GM18498 (cell line): ENCODE measurements at regions not wholly inside any gene's neighbourhood (a gene's known extent, or its start where the extent isn't known, plus 50 kb on each side); places are given as distances from the start of the nearest gene placed in this dataset.

Experiments
- ATAC-seq: cut with Tn5 transposase; IDR thresholded peaks from one replicate; pipeline ENCODE4 v1.9.1; 2021; ENCODE audit warnings: mild to moderate bottlenecking, moderate library complexity; ENCODE audit not compliant: unreplicated experiment

- ATAC-seq, result no peak
Measured at GRCh38 chr19:28402701-28403290, 810.2 kb downstream of the UQCRFS1 start.

- no peak for ATAC-seq
Measured at GRCh38 chr19:28401739-28402424, 811.1 kb downstream of the UQCRFS1 start.

DNA sequence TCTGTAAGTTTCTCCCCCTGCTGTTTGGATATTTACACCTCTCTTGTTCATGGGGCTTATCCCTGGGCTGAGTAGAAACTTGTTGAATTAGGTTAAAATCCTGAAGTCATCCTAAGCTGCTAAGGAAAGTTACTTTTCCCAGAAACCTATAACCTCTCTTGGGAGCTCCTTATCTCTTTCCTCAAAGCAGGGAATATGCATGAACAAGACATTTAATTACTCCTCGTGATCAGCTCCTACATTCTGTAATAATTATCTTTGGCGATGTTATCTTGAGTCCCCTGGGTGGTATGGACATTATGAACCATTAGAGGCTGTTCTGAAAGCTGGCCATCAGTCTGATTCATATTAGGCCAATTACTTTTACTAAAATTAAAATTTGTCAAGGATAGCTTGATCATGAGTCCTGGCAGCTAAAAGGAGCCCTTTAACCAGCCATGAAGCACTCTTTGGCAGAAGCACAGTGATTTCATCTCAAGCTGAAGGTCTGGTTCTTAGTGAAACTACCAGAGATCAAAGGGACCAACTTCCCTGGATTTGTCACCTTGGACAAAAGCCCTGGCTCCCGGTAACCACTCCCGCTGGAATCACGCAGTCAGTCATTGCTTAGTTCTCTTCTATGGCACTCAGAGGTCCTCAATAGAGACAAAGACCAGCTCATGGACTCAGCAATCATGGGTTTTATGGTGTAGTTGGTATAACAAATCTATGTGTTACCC lies 811.8 kb downstream of the UQCRFS1 start:
- no peak for ATAC-seq

GRCh38 chr19:28399187-28399586 lies 813.8 kb downstream of the UQCRFS1 start:
- ATAC-seq, result no peak

- no peak for ATAC-seq
Measured at GRCh38 chr19:28397800-28398199, 815.2 kb downstream of the UQCRFS1 start.

- no peak for ATAC-seq
Measured at GRCh38 chr19:28397306-28397705, 815.6 kb downstream of the UQCRFS1 start.

GRCh38 chr19:28396287-28396831 lies 816.6 kb downstream of the UQCRFS1 start:
- no peak for ATAC-seq

GRCh38 chr19:28394725-28395124 lies 818.2 kb downstream of the UQCRFS1 start:
- no peak for ATAC-seq

- ATAC-seq, result no peak
Measured at GRCh38 chr19:28393574-28394336, 819.2 kb downstream of the UQCRFS1 start.

DNA sequence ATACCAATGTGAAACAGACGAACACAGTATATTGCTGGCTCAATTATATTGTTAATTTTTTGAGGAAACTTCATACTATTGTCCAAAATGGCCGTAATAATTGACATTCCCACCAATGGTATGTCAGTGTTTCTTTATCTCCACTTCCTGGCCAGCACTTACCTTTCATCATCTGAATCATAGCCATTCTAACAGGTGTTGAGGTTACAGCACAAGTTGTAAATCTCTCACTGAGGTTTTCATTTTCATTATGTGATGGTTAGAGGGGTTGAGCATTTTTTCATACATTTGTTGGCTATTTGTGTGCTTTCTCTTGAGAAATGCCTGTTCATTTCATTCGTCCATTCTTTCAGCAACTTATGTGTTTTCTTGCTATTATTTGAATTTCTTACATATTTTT lies 824.0 kb downstream of the UQCRFS1 start:
- no peak for ATAC-seq

GRCh38 chr19:28387507-28387906 lies 825.4 kb downstream of the UQCRFS1 start:
- ATAC-seq, result no peak

- no peak for ATAC-seq
Measured at GRCh38 chr19:28386470-28386869, 826.5 kb downstream of the UQCRFS1 start.

DNA sequence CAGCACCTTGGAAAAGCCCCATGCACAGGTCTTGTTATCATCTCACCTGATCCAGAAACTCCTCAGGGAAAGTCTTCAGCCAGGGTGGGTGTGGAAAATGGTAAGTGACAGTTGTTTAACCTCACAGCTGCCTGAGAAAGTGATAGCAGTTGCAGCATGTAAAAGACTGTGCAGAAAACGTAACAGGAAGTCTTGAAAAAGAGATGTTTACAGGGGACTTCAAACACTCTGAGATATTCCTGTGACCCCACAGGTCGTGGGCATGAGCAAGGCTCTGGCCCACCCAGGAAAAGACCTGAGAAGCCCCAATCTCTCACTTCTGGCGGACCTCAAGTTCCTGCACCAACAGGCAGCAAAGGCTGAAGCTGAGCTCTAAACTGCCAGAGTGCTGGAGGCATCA lies 826.9 kb downstream of the UQCRFS1 start:
- ATAC-seq, result no peak

DNA sequence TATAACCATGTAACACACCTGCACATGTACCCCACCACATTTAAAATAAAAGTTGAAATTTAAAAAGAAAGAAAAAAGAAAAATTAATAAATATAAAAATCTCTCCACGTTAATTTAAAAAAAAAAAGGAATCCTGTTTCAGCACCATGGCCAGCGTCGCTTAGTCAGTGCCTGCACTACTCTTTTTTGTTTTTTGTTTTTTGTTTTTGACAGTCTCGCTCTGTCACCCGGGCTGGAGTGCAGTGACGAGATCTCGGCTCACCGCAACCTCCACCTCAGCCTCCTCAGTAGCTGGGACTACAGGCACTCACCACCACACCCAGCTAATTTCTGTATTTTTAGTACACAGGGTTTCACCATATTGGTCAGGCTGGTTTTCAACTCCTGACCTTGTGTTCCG lies 835.9 kb downstream of the UQCRFS1 start:
- ATAC-seq, result no peak

DNA sequence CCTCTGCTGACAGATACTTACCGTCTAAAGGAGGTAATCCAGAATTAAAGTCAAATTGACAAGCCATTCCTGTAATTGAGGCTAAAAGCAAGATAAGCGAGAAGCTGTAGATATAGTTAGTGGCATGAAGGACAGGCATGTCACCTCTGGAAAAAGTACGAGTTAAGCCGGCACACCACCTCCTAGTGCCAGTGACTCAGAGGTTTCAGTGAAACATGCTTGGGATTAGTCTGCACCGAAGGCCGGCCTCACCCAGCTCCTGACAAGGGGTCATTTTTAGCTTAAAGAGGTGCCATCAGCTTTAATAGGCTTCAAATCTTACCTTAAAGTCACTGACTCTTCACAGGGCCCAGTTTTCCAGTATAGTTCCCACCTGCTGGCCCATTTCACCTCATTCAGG lies 838.0 kb downstream of the UQCRFS1 start:
- no peak for ATAC-seq

DNA sequence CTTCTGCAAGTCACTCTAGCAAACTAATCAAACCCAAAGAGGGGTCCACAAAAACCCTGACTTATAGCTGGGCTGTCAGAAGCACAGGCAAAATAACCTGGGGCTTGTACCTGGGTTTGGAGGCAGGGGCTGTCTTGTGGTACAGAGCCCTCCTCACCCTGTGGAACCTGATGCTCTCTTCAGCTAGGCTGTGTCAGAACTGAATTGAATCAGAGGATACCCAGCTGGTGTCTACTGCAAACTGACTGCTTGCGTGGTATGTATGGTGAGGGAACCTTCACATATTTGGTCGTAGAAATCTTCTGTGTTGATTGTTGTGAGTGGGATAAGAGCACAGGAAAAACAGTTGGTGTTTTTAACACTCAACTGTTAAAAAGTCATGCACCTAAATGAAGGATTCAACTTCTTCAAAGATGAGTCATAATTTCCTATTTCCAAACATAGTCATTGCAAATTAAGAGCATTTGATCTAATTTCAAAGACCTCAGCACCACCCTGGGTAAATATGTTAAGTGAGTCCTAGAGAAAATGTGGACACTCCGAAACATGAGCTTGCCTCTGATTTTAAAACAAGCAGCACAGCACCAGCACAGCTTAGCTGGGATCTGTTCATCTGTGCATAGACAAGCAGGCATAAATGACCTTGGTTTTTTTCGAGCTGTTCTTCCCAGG lies 840.2 kb downstream of the UQCRFS1 start:
- ATAC-seq, result no peak

DNA sequence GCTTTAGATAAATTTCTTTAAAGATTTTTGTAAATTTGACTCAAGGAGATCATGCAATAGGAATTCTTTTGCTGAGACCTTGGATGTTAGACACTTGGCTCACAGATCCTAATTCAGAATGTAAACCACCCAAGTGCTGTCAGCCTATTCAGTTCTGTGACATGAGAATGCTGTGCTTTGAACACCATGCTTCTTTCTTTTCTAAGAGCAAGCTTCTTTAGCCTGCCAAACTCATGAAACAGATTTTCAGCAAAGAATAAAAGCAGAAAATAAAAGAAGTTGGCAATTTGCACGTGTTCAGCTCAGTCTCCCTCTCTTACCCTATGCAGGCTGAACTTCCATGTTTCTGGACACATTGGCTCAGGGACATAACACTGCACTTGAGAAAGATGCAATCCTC lies 845.8 kb downstream of the UQCRFS1 start:
- no peak for ATAC-seq

DNA sequence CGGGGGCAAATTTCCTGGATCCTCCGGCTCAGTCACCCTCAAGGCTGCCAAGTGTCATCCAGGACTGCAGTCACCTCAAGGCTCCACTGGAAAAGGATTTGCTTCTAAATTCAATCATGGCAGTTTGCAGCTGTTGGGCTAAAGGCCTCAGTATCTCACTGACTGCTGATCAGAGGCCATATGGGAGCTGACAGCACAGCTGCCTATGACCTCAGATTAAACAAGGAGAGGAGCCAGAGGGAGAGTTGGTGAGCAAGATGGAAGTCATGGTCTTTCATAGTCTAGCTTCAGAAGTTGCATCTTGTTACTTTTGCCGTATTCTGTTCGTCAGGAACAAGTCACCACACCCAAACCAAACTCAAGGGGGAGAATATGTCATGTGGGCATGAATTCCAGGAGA lies 849.7 kb downstream of the UQCRFS1 start:
- ATAC-seq, result no peak

DNA sequence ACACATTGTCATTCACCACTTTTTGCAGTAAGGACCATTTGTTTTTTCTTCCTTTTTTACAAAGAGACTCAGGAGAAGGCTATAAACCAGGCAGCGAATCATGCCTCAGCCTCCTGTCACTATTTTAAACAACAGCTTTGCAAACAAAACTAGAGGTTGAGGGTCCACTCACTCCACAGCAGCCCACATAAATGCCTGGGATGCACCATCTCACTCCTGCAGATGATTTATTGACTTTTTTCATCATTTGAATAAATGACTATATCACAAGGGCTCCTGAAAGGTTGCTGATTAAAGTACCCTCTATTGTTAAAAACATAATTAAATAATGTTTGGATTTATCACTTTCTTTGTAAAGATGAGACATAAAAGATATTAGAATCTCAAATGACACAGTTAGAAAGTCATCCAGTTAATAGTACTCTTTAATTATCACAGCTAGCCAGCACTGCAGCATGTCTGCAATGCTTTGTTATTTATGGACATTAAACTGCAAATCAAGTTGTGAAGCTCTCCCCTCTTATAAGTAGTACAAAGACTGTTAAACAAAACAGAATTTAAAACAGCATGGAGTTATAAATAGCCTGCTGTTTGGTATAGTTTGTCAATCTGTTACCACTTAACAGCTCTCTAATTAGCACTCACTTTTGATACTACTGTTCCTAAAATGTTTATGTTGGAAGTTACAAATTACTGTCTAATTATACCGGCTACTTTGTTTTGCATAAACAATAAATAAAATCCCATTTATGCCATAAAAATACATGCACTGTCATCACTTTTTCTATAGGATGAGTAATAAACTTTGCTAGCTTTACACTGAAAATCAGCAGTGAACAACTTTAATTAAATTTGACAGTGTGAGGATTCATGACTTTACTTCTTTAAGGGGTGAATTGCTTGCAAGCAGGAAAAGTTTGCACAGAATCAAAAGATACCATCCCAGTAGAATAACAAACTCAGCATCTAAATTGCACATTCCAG lies 853.2 kb downstream of the UQCRFS1 start:
- no peak for ATAC-seq
